H1 (cell line): ENCODE measurements at regions not wholly inside any gene's neighbourhood (a gene's known extent, or its start where the extent isn't known, plus 50 kb on each side); places are given as distances from the start of the nearest gene placed in this dataset.

Experiments
- BCL11A ChIP-seq, 2 experiments: IDR thresholded peaks; one replicate each; pipeline ENCODE4 v1.6.1; 2011; ENCODE audit warnings: low read depth in 2 of 2, low read length in 2 of 2, mild to moderate bottlenecking in 2 of 2
- CHD1 ChIP-seq: IDR thresholded peaks from 2 replicates; pipeline ENCODE4 v1.6.1; 2012; ENCODE audit warnings: low read depth, low read length, improper control_type of control experiment
- SIN3A ChIP-seq, 2 experiments: IDR thresholded peaks in 1 of 2; conservative IDR thresholded peaks in 1 of 2; 2 replicates each; pipeline ENCODE4 v1.6.1; 2011 to 2012; ENCODE audit warnings: low read length in 2 of 2, improper control_type of control experiment in 1 of 2, low read depth in 1 of 2, mild to moderate bottlenecking in 1 of 2

GRCh38 chr14:44663136-44663535 lies 156.1 kb upstream of the FSCB start (continued):
- TF ChIP-seq SIN3A (conservative IDR thresholded peaks at IDR 0.05 in 1 of 2, IDR thresholded peaks at IDR 0.05 in 1 of 2; ENCODE audit: low read depth in 1 of 2, low read length in 2 of 2) (no peak), CHD1 (no peak), BCL11A (IDR thresholded peaks at IDR 0.05; ENCODE audit: low read depth in 2 of 2, low read length in 2 of 2) (no peak)
